Embryonic facial prominence (tissue), 1 donor: ENCODE measurements at regions not wholly inside any gene's neighbourhood (a gene's known extent, or its start where the extent isn't known, plus 50 kb on each side); places are given as distances from the start of the nearest gene placed in this dataset.

Source experiments
- DNase-seq: peaks from one replicate; pipeline ENCODE4 v3.0.0-alpha.2; 2016; ENCODE audit errors: extremely low spot score

- no peak for DNase-seq
Observed at GRCh38 chr1:187306710-187307415, 478.1 kb downstream of the PLA2G4A start.

DNA sequence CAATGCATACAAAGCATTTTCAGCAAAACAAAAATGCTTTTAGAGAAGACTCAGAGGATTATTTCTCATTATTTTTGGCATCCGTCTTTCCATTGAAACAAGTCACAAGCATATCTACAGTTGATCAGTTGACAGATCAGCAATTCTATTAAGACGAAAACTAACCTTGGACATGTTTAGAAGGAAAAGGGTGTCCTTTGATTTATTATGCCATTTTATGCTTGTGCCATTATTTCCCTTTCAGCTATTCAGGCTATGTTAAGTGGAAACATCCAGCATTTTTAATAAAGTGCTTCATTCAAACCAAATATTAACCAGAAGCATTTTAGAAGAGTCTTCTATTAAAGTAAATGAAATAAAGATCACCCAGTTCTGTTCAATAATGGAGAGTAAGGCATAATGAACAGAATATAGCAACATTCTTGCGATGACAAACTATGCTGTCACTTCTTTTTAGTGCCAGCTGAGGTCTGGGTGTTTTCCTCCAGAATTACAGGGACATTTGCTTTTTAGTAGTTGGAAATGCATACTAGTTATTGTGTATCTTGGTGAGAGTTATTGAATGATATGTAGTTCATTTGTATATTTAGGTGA, 481.4 kb downstream of the PLA2G4A start:
- DNase-seq: no peak

GRCh38 chr1:187313115-187313514, 484.4 kb downstream of the PLA2G4A start:
- DNase-seq: no peak

GRCh38 chr1:187326557-187326956, 497.8 kb downstream of the PLA2G4A start:
- no peak for DNase-seq

DNA sequence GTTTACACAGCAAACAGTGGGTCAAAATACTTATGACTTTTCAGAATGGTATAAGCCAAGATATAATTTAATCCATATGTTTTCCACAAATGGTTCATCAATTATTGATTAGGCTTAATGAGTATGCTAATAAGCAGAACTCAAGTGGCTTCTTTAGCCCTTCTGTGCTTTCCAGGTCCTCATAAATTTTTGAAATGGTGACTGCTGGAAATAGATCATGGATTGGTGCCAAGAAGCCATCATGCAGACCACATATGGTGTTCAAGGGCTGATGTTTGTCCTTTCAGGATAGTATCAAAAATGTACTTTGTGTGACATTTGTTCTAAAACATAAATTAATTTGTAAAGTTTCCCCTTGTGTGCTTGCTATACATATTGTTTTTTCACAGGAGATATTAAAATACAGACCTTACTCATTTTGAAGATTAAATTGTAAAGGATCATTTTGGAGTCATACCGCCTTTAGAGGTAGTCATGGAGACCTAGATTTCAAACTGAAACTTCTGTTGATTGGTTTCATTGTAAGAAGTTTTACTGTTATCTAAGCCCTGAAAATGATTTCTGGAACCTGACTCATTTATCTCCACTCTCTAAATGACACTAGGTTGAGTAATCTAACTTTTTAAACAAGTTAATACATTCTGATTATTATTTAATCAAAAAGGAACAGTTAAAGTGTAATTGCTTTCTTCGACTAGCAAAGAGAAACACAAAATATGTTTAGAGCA, 507.9 kb downstream of the PLA2G4A start:
- no peak for DNase-seq

GRCh38 chr1:187338762-187339412, 510.1 kb downstream of the PLA2G4A start:
- no peak for DNase-seq

- DNase-seq: no peak
Observed at GRCh38 chr1:187342495-187342894, 513.7 kb downstream of the PLA2G4A start.

GRCh38 chr1:187374082-187374481, 545.3 kb downstream of the PLA2G4A start:
- no peak for DNase-seq

DNA sequence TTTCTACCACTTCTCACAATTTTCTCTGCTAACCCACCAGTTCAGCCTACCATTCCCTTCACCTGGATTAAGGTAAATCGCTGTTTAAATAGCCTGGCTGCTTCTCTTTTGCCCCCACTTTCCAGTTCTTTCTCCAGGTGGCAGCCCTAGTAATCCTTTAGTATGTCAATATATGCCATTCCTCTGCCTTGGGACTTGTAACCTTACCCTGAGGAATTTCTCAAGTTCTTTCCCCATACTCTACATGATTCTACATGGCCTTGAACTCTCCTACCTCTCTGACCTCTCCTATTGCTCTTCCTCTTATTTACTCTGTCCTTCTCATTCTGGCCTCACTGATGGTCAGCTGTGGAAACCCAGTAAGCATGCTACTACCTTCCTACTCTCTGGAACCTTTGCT, 546.0 kb downstream of the PLA2G4A start:
- no peak for DNase-seq

DNA sequence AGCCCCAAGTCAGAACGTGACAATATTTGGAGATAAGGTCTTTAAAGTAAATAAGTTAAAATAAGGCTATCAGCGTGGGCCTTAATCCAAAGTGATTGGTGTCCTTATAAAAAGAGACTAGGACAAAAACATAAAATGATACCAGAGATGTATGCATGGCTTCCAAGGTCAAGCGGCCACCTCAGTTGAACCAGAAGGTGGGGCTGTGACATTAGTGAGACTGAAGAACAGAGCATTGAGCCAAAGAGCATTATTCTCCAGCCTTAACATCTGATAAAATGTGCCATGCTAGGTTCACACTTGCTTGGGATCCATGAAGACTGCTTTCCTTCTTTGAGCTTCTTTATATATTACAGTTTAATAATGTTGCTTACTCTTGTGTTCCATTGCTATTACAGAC, 554.6 kb downstream of the PLA2G4A start:
- no peak for DNase-seq

- DNase-seq: no peak
Observed at GRCh38 chr1:187384504-187384903, 555.8 kb downstream of the PLA2G4A start.

DNA sequence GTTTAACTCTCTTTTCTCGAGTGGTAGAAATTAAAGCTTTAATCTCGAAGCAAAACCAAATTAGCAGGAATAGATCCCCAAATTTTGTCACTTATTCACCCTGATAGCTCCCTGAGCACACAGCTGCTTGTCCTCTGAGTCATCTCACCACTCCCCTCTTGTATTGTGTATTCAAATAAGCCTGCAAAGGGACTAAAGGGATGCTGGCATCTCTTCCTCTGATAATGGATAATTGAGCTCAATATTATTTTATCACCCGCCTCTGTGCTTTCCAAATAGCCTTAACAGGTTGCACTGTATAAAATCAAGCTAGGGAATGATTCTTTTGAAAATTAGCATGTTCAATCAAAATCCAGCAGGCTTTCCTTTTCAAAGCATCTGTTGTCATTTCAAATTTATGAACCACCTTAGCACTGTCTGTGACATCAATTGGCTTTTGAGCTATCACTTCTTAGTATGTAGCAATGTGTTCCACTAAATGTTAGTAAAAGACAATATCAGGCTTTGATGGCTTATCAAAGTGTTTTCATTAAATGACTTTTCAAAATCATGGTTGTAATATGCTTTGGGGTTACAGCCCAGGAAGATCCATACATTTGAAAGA, 561.6 kb downstream of the PLA2G4A start:
- no peak for DNase-seq

- no peak for DNase-seq
Observed at GRCh38 chr1:187396226-187396625, 567.5 kb downstream of the PLA2G4A start.

DNA sequence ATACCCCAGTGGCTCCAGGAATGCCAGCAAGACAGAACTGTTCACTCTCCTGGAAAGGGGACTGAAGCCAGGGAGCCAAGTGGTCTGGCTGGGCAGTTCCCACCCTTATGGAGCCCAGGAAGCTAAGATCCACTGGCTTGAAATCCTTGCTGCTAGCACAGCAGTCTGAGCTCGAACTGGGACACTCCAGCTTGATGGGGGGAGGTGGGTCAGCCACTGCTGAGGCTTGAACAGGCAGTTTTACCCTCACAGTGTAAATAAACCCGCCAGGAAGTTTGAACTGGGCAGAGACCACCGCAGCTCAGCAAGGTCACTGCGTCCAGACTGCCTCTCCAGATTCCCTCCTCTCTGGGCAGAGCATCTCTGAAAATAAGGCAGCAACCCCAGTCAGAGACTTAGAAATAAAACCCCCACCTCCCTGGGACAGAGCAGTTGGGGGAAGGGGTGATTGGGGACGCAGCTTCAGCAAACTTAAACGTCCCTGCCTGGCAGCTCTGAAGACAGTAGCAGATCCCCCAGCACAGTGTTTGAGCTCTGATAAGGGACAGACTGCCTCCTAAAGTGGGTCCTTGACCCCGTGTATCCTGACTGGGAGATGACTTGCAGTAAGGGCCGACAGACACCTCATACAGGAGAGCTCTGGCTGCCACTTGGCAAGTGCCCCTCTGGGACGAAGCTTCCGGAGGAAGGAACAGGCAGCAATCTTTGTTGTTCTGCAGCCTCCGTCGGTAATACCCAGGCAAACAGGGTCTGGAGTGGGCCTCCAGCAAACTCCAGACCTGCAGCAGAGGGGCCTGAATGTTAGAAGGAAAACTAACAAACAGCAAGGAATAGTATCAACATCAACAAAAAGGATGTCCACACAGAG, 568.4 kb downstream of the PLA2G4A start:
- no peak for DNase-seq

DNA sequence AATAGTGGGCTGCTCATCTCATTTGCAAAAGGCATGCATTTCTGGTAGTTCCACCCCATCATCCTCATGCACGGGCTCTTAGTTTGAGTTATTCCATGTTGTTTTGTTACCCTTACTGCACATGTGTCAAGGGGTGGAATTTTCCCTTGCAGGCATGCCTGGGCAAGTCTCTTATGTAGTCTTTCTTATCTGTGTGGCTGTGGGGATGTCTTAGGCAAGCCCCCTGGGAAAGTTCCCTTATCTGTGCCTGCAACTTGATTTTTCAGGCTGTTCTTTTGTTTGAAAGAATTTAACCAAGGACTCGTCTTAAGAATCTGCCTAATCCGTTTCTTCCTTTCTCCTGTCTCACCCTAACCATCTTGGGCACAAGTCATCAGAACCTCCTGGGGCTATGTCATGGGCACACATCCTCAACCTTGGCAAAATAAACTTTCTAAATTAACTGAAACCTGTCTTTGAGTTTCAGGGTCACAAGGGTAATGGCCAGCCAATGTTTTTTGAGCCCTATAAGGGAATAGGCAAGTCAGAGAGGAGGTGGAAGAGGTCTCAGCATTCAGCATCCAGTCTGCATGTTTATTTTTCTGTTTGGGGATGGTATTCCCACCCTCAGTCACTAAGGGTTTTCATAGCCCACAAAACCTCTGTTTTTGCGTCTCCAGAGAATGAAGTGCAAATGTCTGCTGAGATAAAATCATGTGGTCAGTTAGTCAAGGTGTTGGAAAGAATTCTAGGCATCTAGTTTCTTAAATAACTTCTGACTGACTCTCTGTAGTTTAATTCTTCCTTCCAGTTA, 579.7 kb downstream of the PLA2G4A start:
- no peak for DNase-seq

- no peak for DNase-seq
Observed at GRCh38 chr1:187409341-187409740, 580.6 kb downstream of the PLA2G4A start.

GRCh38 chr1:187411118-187411517, 582.4 kb downstream of the PLA2G4A start:
- no peak for DNase-seq

GRCh38 chr1:187413405-187414169, 584.8 kb downstream of the PLA2G4A start:
- DNase-seq: no peak

DNA sequence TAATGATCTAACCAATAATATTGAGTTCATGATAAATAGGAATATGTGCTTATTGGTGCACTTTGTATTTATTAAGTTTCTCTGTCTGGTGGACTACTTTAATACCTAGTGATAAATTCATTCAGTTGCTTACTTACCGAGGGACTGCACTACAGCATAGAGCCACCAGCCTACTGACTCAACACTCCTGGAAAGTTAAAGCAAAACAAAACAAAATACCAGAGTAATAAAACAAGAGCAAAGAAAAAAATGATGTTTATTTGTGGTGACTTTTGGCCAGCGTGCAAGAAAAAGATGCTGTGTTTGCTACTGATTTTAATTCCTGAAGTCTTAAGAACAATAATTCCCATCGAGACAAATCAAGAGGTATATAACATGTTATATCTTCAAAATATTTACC, 586.3 kb downstream of the PLA2G4A start:
- DNase-seq: no peak

DNA sequence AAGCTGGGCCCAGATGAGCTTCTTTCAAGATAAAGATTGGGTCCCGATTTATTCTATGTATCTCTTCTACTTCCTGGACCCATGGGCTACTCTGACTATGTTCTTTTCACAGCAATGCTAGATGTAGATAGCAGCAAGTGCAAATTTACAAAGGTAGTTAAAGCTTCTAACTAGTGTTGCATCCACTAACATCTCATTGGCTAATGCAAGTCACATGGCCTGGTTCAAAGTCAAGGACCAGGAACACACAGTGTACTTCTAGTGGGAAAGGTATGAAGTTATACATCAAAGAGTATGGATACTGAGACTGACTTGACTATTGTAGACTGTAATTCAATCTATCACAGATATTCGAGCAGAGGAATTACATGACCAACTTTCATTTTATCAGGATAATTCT, 588.8 kb downstream of the PLA2G4A start:
- DNase-seq: no peak
